ENCODE measurements at regions not wholly inside any gene's neighbourhood (a gene's known extent, or its start where the extent isn't known, plus 50 kb on each side); places are given as distances from the start of the nearest gene placed in this dataset.

GRCh38 chr13:34345258-34345965 is 527.5 kb downstream of the RFC3 start:
- Histone ChIP-seq H3K23me2 (ENCODE audit: insufficient read length, low read depth, low read length, poor library complexity, severe bottlenecking) (no peaks in the 10 kb centered on the region), H3K9me3 (ENCODE audit: control insufficient read depth, low read depth, low read length) (no peaks in the 10 kb centered on the region), H3K79me1 (ENCODE audit: insufficient read depth, low read depth, low read length, poor library complexity, severe bottlenecking) (no peaks in the 10 kb centered on the region), H2BK15ac (ENCODE audit: low read depth, low read length) (no peak overlapping the region), H3K9ac (ENCODE audit: extremely low read depth, insufficient read length, low read length) (no peak overlapping the region), H3K23ac (ENCODE audit: insufficient read length, low read depth, low read length) (no peak overlapping the region), H3K27me3 (ENCODE audit: insufficient read depth, low read length) (no peaks in the 10 kb centered on the region), H3K27ac (ENCODE audit: insufficient read length, low read depth, low read length) (no peak overlapping the region), H4K91ac (ENCODE audit: insufficient read length, low read depth, low read length) (no peak overlapping the region), H3K14ac (ENCODE audit: insufficient read depth, low read length) (no peak overlapping the region), H4K20me1 (ENCODE audit: control insufficient read depth, insufficient read depth, insufficient read length) (no peaks in the 10 kb centered on the region), H2BK5ac (ENCODE audit: insufficient read length, low read length) (no peak overlapping the region), H3K79me2 (ENCODE audit: insufficient read depth, low read length) (no peaks in the 10 kb centered on the region), H2AFZ (ENCODE audit: low read length) (no peak overlapping the region), H4K5ac (ENCODE audit: insufficient read length, low read depth, low read length) (no peak overlapping the region), H2AK5ac (ENCODE audit: insufficient read length, low read length) (no peak overlapping the region), H3K56ac (ENCODE audit: insufficient read length, low read depth, low read length) (no peak overlapping the region), H2BK20ac (ENCODE audit: low read depth, low read length, poor library complexity, severe bottlenecking) (no peak overlapping the region), H3K4me2 (ENCODE audit: insufficient read depth, insufficient read length, low read length) (no peak overlapping the region), H3K4ac (ENCODE audit: low read depth, low read length) (no peak overlapping the region), H2BK120ac (ENCODE audit: low read depth, low read length, poor library complexity, severe bottlenecking) (no peak overlapping the region), H4K8ac (replicated peaks; ENCODE audit: insufficient read length, low read depth, low read length) (no peak overlapping the region), H3K4me1 (ENCODE audit: insufficient read depth, low read length) (0 out of 2 replicates have a peak, but pooled peaks cover 8% of the 10 kb centered on the region), H2BK12ac (ENCODE audit: insufficient read length, low read depth, low read length) (no peak overlapping the region), H3T11ph (ENCODE audit: low read length) (no peak overlapping the region), H3K18ac (ENCODE audit: insufficient read length, low read depth, low read length) (no peak overlapping the region)
- TF ChIP-seq CTCF (conservative IDR thresholded peaks at IDR 0.05), result no peak
- no CpG with 5 or more reads among the region's 7 CpGs for WGBS (ENCODE audit: extremely low coverage, insufficient read length, low lambda C conversion rate)
- Mint-ChIP-seq H3K4me3 (no peak overlapping the region), H3K27ac (0 out of 7 replicates have a peak overlapping the region, but pooled peaks of 1 of the 3 experiments have one; percentile 10), H3K36me3 (ENCODE audit: insufficient read depth in 1 of 3, low read depth in 3 of 3) (no peaks in the 10 kb centered on the region), H3K4me1 (peaks cover 5 to 13% of the 10 kb centered on the region in 2 experiments), H3K9me3 (no peaks in the 10 kb centered on the region), H3K27me3 (ENCODE audit: low read depth) (no peaks in the 10 kb centered on the region)
- no peak for DNase-seq

Data from H9 (cell line).